Astrocyte (in vitro differentiated cells and primary cell): ENCODE measurements at regions not wholly inside any gene's neighbourhood (a gene's known extent, or its start where the extent isn't known, plus 50 kb on each side); places are given as distances from the start of the nearest gene placed in this dataset.

Experiments used
- CTCF ChIP-seq: IDR thresholded peaks from 2 replicates; pipeline ENCODE4 v1.5.1; 2011; ENCODE audit warnings: low read depth, mild to moderate bottlenecking, inconsistent platforms, low read length, moderate library complexity; ENCODE audit not compliant: insufficient read depth
- EZH2 ChIP-seq: IDR thresholded peaks from 2 replicates; pipeline ENCODE4 v1.6.1; 2012; ENCODE audit warnings: mild to moderate bottlenecking, low read length, inconsistent platforms; ENCODE audit not compliant: insufficient read depth

GRCh38 chr6:6746970-6747338, 158.4 kb downstream of the LY86 start:
- TF ChIP-seq EZH2, result no peak
- TF ChIP-seq CTCF, result no peak
